ENCODE measurements at regions not wholly inside any gene's neighbourhood (a gene's known extent, or its start where the extent isn't known, plus 50 kb on each side); places are given as distances from the start of the nearest gene placed in this dataset.

DNA sequence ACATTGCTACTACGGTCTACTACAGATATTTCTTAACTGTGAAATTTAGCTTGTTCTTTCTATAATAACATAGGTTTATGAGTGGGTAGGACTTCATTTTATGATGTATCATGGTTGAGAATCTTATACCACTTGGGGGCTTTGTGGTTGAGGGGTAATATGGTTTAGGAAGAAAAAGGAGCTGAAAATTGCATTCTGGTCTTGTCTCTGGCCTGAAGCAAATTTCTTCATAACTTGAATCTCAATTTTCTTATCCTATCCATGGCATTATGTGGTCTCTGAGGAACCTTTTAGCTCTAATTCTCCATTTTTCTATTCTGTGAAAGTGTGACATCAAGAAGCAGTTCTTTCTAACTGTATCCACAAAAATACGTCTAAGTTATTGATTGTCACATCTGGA is 341.0 kb downstream of the SOX2 start:
- TF ChIP-seq GATA1 (IDR thresholded peaks at IDR 0.05; ENCODE audit: low read depth, low read length) (no peak), POLR2A (IDR thresholded peaks at IDR 0.05; ENCODE audit: low read length) (no peak)
- DNase-seq: no peak

- no peak for TF ChIP-seq POLR2A (IDR thresholded peaks at IDR 0.05; ENCODE audit: low read length)
- TF ChIP-seq GATA1 (IDR thresholded peaks at IDR 0.05; ENCODE audit: low read depth, low read length): no peak
- no peak for DNase-seq
Observed at GRCh38 chr3:182058488-182058887, 346.8 kb downstream of the SOX2 start.

DNA sequence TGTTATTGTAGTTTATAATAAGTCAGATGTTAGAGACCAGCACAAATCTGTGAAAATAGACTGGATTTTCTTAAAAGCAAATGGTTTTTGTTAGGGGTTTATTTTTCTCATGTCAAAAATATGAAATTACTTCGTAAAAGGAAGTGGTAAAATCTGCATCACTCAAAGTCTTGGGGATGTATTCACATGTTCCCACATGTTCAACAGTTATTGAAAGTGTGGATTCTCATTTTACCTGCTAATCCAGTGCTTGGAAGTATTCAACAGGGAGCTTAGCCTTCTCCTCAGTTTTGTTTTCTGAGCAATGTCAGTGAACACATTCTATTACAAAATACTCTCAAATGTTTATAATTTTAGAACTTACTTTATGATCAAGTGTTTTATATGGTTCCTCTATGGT is 352.0 kb downstream of the SOX2 start:
- no peak for DNase-seq
- TF ChIP-seq POLR2A (IDR thresholded peaks at IDR 0.05; ENCODE audit: low read length) (no peak), GATA1 (IDR thresholded peaks at IDR 0.05; ENCODE audit: low read depth, low read length) (no peak)

DNA sequence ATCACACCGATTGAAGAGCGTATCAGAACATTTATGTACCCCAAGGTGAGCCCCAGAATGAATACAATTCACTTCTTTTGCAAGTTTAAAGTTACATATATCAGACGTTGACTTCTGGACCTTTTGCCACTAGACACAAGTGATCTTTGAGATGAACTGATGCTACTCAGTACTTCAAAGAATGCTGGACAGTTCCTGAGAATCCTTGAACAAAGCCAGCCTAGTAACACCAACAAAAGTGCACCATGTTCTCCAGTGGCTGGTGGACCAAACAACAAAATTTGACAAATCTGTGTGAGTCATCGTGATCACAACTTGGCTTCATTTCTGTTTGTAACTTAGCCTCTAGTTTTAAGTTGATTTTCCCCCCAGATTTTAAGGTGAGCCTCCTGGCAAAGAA is 355.7 kb downstream of the SOX2 start:
- TF ChIP-seq GATA1 (IDR thresholded peaks at IDR 0.05; ENCODE audit: low read depth, low read length) (no peak), POLR2A (IDR thresholded peaks at IDR 0.05; ENCODE audit: low read length) (no peak)
- DNase-seq: no peak

DNA sequence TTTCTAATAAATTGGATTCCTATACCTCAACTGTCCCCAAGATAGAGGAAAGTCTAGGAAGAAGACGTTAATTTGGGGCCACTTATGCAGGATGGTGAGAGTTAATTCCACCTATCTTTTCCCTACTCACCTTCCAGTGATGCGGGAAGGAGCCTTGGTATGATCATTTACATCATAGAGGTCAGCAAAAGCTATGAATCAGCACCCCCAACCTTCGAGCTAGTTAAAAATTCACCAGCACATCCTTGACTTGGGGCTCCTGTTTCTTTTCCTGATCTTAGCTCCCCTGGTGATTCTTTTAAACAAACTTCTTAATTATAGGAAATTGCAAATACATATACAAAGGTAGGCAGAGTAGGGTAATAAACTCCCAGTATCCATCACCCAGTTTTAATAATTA is 366.6 kb downstream of the SOX2 start:
- TF ChIP-seq GATA1 (IDR thresholded peaks at IDR 0.05; ENCODE audit: low read depth, low read length) (no peak), POLR2A (IDR thresholded peaks at IDR 0.05; ENCODE audit: low read length) (no peak)
- no peak for DNase-seq

GRCh38 chr3:182078929-182079328 is 367.2 kb downstream of the SOX2 start:
- no peak for DNase-seq
- TF ChIP-seq POLR2A (IDR thresholded peaks at IDR 0.05; ENCODE audit: low read length): no peak
- no peak for TF ChIP-seq GATA1 (IDR thresholded peaks at IDR 0.05; ENCODE audit: low read depth, low read length)

GRCh38 chr3:182081096-182081495 is 369.4 kb downstream of the SOX2 start:
- no peak for DNase-seq
- TF ChIP-seq GATA1 (IDR thresholded peaks at IDR 0.05; ENCODE audit: low read depth, low read length): no peak

DNA sequence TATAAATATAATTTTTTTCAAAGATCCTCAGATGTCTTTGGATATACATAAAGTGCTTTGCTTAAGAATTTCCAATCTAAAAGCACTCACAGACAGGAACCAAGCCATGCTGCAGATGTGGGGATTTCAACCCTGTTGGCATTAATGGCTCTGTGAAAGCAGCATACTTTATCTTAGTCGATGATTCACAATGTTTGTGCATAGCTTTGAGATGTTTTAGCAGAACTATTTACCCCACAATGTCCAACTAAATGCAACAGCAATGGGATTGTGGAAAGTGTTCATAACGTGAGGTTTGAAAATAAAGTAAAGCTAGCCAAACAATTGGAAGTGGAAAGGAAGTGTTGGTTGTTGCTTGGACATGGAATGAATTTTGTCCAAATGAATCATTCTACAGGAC is 371.4 kb downstream of the SOX2 start:
- no peak for DNase-seq
- no peak for TF ChIP-seq GATA1 (IDR thresholded peaks at IDR 0.05; ENCODE audit: low read depth, low read length)
- no peak for TF ChIP-seq POLR2A (IDR thresholded peaks at IDR 0.05; ENCODE audit: low read length)

GRCh38 chr3:182092662-182093262 is 381.0 kb downstream of the SOX2 start:
- TF ChIP-seq POLR2A (IDR thresholded peaks at IDR 0.05; ENCODE audit: low read length) (no peak), GATA1 (IDR thresholded peaks at IDR 0.05; ENCODE audit: low read depth, low read length) (no peak)
- no peak for DNase-seq

- no peak for TF ChIP-seq POLR2A (IDR thresholded peaks at IDR 0.05; ENCODE audit: low read length)
- TF ChIP-seq GATA1 (IDR thresholded peaks at IDR 0.05; ENCODE audit: low read depth, low read length): no peak
Observed at GRCh38 chr3:182094321-182094720, 382.6 kb downstream of the SOX2 start.

GRCh38 chr3:182104881-182105280 is 393.2 kb downstream of the SOX2 start:
- no peak for TF ChIP-seq POLR2A (IDR thresholded peaks at IDR 0.05; ENCODE audit: low read length)
- TF ChIP-seq GATA1 (IDR thresholded peaks at IDR 0.05; ENCODE audit: low read depth, low read length): no peak

More at GRCh38 chr3:182094321-182094720, 382.6 kb downstream of the SOX2 start:
- no peak for DNase-seq

GRCh38 chr3:182105875-182106274 is 394.1 kb downstream of the SOX2 start:
- DNase-seq: no peak

More at GRCh38 chr3:182104881-182105280, 393.2 kb downstream of the SOX2 start:
- no peak for DNase-seq

GRCh38 chr3:182108371-182108770 is 396.6 kb downstream of the SOX2 start:
- TF ChIP-seq GATA1 (IDR thresholded peaks at IDR 0.05; ENCODE audit: low read depth, low read length) (no peak), POLR2A (IDR thresholded peaks at IDR 0.05; ENCODE audit: low read length) (no peak)
- no peak for DNase-seq

More at GRCh38 chr3:182105875-182106274, 394.1 kb downstream of the SOX2 start:
- TF ChIP-seq POLR2A (IDR thresholded peaks at IDR 0.05; ENCODE audit: low read length) (no peak), GATA1 (IDR thresholded peaks at IDR 0.05; ENCODE audit: low read depth, low read length) (no peak)

GRCh38 chr3:182111967-182112366 is 400.2 kb downstream of the SOX2 start:
- TF ChIP-seq GATA1 (IDR thresholded peaks at IDR 0.05; ENCODE audit: low read depth, low read length): no peak
- TF ChIP-seq POLR2A (IDR thresholded peaks at IDR 0.05; ENCODE audit: low read length): no peak

GRCh38 chr3:182115328-182116015 is 403.7 kb downstream of the SOX2 start:
- TF ChIP-seq POLR2A (IDR thresholded peaks at IDR 0.05; ENCODE audit: low read length) (no peak), GATA1 (IDR thresholded peaks at IDR 0.05; ENCODE audit: low read depth, low read length) (no peak)
- DNase-seq: no peak

More at GRCh38 chr3:182111967-182112366, 400.2 kb downstream of the SOX2 start:
- DNase-seq: no peak
